ENCODE measurements at regions not wholly inside any gene's neighbourhood (a gene's known extent, or its start where the extent isn't known, plus 50 kb on each side); places are given as distances from the start of the nearest gene placed in this dataset.

DNA sequence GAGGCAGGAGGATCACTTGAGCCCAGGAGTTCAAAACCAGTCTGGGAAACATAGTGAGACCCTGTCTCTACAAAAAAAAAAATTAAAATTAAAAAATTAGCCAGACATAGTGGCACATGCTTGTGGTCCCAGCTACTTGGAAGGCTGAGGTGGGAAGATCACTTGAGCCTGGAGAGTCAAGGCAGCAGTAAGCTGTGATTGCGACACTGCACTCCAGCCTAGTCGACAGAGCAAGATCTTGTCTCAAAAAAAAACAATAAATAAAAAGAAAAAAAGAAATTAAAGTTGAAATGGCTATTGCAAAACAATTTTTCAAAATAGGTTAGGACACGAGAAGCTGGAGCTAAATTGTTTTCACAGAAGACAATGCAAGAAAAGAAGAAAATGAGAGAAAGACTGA, 379.0 kb upstream of the RNF32 start:
- Histone ChIP-seq H3K27ac (ENCODE audit: insufficient read depth, low read length) (no peak overlapping the region), H2AFZ (ENCODE audit: low read length) (no peak overlapping the region), H3K4me1 (ENCODE audit: control insufficient read depth, extremely low read depth, insufficient read depth, low read length) (no peaks in the 10 kb centered on the region), H3K79me2 (ENCODE audit: control insufficient read depth, insufficient read depth, low read length) (no peaks in the 10 kb centered on the region), H3K27me3 (ENCODE audit: control insufficient read depth, insufficient read depth, low read length) (no peaks in the 10 kb centered on the region), H4K20me1 (ENCODE audit: control insufficient read depth, extremely low read depth, insufficient read depth, low read length) (no peaks in the 10 kb centered on the region), H3K9me3 (ENCODE audit: control insufficient read depth, insufficient read depth, low read depth, low read length) (no peaks in the 10 kb centered on the region), H3K4me3 (replicated peaks in 1 of 4; ENCODE audit: control extremely low read depth in 1 of 4, insufficient read depth in 1 of 4, low read depth in 3 of 4, low read length in 4 of 4) (no peak overlapping the region), H3K9ac (ENCODE audit: insufficient read depth, low read length) (no peak overlapping the region), H3K4me2 (ENCODE audit: extremely low read depth, insufficient read depth, low read length) (no peak overlapping the region), H3K36me3 (ENCODE audit: control insufficient read depth, insufficient read depth, low read length) (no peaks in the 10 kb centered on the region)
- TF ChIP-seq EZH2 (IDR thresholded peaks at IDR 0.05; ENCODE audit: low read length, missing control alignments): no peak
- TF ChIP-seq, protein P1, sequence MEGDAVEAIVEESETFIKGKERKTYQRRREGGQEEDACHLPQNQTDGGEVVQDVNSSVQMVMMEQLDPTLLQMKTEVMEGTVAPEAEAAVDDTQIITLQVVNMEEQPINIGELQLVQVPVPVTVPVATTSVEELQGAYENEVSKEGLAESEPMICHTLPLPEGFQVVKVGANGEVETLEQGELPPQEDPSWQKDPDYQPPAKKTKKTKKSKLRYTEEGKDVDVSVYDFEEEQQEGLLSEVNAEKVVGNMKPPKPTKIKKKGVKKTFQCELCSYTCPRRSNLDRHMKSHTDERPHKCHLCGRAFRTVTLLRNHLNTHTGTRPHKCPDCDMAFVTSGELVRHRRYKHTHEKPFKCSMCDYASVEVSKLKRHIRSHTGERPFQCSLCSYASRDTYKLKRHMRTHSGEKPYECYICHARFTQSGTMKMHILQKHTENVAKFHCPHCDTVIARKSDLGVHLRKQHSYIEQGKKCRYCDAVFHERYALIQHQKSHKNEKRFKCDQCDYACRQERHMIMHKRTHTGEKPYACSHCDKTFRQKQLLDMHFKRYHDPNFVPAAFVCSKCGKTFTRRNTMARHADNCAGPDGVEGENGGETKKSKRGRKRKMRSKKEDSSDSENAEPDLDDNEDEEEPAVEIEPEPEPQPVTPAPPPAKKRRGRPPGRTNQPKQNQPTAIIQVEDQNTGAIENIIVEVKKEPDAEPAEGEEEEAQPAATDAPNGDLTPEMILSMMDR (conservative IDR thresholded peaks at IDR 0.05 in 1 of 2, IDR thresholded peaks at IDR 0.05 in 1 of 2; ENCODE audit: low read depth in 1 of 2, low read length in 2 of 2): no peak
- no peak for DNase-seq (ENCODE audit: low read depth in 2 of 2)

DNA sequence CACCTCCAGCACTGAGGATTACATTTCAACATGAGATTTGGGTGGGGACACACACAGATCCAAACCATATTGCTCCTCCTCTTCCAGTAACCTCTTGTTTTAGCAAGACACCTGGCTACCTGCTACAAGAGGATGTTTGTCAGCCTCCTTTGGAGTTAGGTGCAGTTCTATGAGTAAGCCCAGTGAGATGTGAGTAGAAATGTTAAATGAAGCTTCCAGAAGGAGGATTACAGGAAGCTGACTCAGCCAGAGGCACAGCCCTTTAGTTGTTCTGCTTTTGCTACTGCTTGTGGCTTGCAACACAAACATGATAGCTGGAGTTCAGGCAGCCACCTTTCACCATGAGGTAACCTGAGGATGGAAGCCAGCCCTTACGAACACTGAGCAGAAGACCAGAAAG, 382.7 kb upstream of the RNF32 start:
- Histone ChIP-seq H3K4me2 (ENCODE audit: extremely low read depth, insufficient read depth, low read length) (no peak overlapping the region), H3K27ac (ENCODE audit: insufficient read depth, low read length) (no peak overlapping the region), H3K36me3 (ENCODE audit: control insufficient read depth, insufficient read depth, low read length) (no peaks in the 10 kb centered on the region), H3K9me3 (ENCODE audit: control insufficient read depth, insufficient read depth, low read depth, low read length) (no peaks in the 10 kb centered on the region), H3K4me1 (ENCODE audit: control insufficient read depth, extremely low read depth, insufficient read depth, low read length) (no peaks in the 10 kb centered on the region), H3K79me2 (ENCODE audit: control insufficient read depth, insufficient read depth, low read length) (no peaks in the 10 kb centered on the region), H3K4me3 (replicated peaks in 1 of 4; ENCODE audit: control extremely low read depth in 1 of 4, insufficient read depth in 1 of 4, low read depth in 3 of 4, low read length in 4 of 4) (no peak overlapping the region), H3K9ac (ENCODE audit: insufficient read depth, low read length) (no peak overlapping the region), H4K20me1 (ENCODE audit: control insufficient read depth, extremely low read depth, insufficient read depth, low read length) (no peaks in the 10 kb centered on the region), H3K27me3 (ENCODE audit: control insufficient read depth, insufficient read depth, low read length) (no peaks in the 10 kb centered on the region), H2AFZ (ENCODE audit: low read length) (no peak overlapping the region)
- TF ChIP-seq, protein P1 (conservative IDR thresholded peaks at IDR 0.05 in 1 of 2, IDR thresholded peaks at IDR 0.05 in 1 of 2; ENCODE audit: low read depth in 1 of 2, low read length in 2 of 2): no peak
- TF ChIP-seq EZH2 (IDR thresholded peaks at IDR 0.05; ENCODE audit: low read length, missing control alignments): no peak
- no peak for DNase-seq (ENCODE audit: low read depth in 2 of 2)

DNA sequence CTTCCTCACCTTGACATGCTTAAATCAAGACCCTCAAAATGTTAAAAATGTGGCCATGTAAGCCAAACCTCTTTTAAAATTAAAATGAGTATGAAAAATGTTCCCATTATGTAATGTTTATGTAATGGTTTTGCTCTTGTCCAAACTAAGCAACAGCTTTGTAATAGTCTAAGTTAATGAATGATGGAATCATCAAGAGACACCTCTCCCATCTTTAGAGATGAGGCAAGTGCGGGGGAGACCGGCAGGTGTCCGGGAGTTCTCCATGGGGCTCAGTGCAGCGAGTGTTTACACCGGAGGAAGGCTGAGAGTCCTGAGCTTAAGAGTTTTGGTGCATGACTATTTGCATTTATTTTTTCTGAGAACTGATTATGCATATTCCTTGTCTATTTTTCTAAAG, 384.9 kb upstream of the RNF32 start:
- Histone ChIP-seq H3K79me2 (ENCODE audit: control insufficient read depth, insufficient read depth, low read length) (no peaks in the 10 kb centered on the region), H3K4me3 (replicated peaks in 1 of 4; ENCODE audit: control extremely low read depth in 1 of 4, insufficient read depth in 1 of 4, low read depth in 3 of 4, low read length in 4 of 4) (no peak overlapping the region), H2AFZ (ENCODE audit: low read length) (no peak overlapping the region), H3K27ac (ENCODE audit: insufficient read depth, low read length) (no peak overlapping the region), H4K20me1 (ENCODE audit: control insufficient read depth, extremely low read depth, insufficient read depth, low read length) (no peaks in the 10 kb centered on the region), H3K9ac (ENCODE audit: insufficient read depth, low read length) (no peak overlapping the region), H3K27me3 (ENCODE audit: control insufficient read depth, insufficient read depth, low read length) (no peaks in the 10 kb centered on the region), H3K4me2 (ENCODE audit: extremely low read depth, insufficient read depth, low read length) (no peak overlapping the region), H3K36me3 (ENCODE audit: control insufficient read depth, insufficient read depth, low read length) (no peaks in the 10 kb centered on the region), H3K9me3 (ENCODE audit: control insufficient read depth, insufficient read depth, low read depth, low read length) (no peaks in the 10 kb centered on the region), H3K4me1 (ENCODE audit: control insufficient read depth, extremely low read depth, insufficient read depth, low read length) (no peaks in the 10 kb centered on the region)
- TF ChIP-seq, protein P1 (conservative IDR thresholded peaks at IDR 0.05 in 1 of 2, IDR thresholded peaks at IDR 0.05 in 1 of 2; ENCODE audit: low read depth in 1 of 2, low read length in 2 of 2): no peak
- TF ChIP-seq EZH2 (IDR thresholded peaks at IDR 0.05; ENCODE audit: low read length, missing control alignments): no peak
- DNase-seq (ENCODE audit: low read depth in 2 of 2): no peak
